Memory B cell (primary cell): ENCODE measurements at regions not wholly inside any gene's neighbourhood (a gene's known extent, or its start where the extent isn't known, plus 50 kb on each side); places are given as distances from the start of the nearest gene placed in this dataset.
"Not testable (repeated sequence)": the region's sequence is repeated elsewhere in the genome, so short reads cannot be mapped to it uniquely, and the experiment has no call there.

ENCODE experiments used
- ATAC-seq: fragments of 150-1000 bp; cut with Tn5 transposase; 2 replicates; pipeline ENCODE4 v1.10.0; 2021; ENCODE audit warnings: low read depth, mild to moderate bottlenecking, moderate library complexity
- DNase-seq, 2 donors: peaks; one replicate each; pipeline ENCODE4 v3.0.0; 2022; ENCODE audit warnings: low spot score in 2 of 2
- H3K27ac Mint-ChIP-seq: one replicate; pipeline ENCODE4 v1.8.0; 2022; ENCODE audit warnings: mild to moderate bottlenecking, moderate library complexity, mixed read lengths
- H3K27me3 Mint-ChIP-seq: one replicate; pipeline ENCODE4 v1.8.0; 2022; ENCODE audit warnings: mixed read lengths
- H3K36me3 Mint-ChIP-seq: one replicate; pipeline ENCODE4 v1.8.0; 2022; ENCODE audit warnings: mild to moderate bottlenecking, mixed read lengths
- H3K4me1 Mint-ChIP-seq: one replicate; pipeline ENCODE4 v1.8.0; 2022; ENCODE audit warnings: mixed read lengths
- H3K4me3 Mint-ChIP-seq: one replicate; pipeline ENCODE4 v1.8.0; 2022; ENCODE audit warnings: mild to moderate bottlenecking, moderate library complexity, mixed read lengths
- H3K9me3 Mint-ChIP-seq: one replicate; pipeline ENCODE4 v1.8.0; 2022; ENCODE audit warnings: mixed read lengths

GRCh38 chr6:111949984-111950383 is 76.7 kb upstream of the FYN start:
- H3K4me1 Mint-ChIP-seq, H3K36me3 Mint-ChIP-seq, H3K4me3 Mint-ChIP-seq, H3K27ac Mint-ChIP-seq, H3K27me3 Mint-ChIP-seq, ATAC-seq, H3K9me3 Mint-ChIP-seq, DNase-seq: not testable (repeated sequence)

DNA sequence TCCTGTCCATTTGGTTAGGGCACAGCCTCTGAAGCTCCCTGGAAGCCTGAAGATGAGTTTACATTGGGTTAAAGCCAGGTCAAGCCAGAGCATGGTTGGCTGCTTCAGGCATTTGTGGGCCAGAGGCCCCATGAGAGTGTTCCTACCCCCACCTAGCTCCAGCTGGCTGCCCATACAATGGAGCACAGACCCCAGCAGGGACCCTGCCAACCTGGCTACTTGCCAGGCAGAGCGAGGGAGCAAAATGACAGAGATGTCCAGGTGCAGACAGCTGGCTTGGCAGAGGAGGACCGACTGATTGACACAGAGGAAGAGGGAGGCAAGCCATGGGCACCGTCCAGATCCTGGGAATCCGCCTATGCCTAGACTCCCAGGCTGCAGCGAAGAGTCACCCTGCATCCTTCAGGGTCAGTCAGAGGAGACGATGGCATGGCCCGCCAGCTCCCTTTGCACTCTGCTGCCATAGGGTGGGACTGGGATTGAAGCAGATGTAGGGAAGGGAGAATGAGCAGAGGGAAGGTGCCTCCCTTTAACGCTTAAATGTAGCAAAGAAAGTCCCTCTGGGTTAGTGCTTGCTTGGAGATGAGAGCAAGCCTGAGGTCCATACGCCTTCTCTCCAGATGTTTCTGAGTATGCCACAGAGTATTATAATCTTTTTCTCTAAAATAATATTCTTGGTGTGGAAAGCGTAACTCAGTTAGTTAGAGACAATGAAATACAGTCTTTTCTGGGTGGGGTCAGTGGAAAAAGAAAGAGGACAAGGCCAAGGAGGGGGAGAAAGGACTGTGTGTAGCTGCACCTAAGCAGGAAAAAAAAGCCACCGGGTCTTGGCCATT is 77.6 kb upstream of the FYN start:
- no peaks in the 10 kb centered on the region for H3K36me3 Mint-ChIP-seq
- ATAC-seq = no peak
- no peak overlapping the region for H3K27ac Mint-ChIP-seq
- peaks cover 3% of the 10 kb centered on the region for H3K4me1 Mint-ChIP-seq
- peaks cover 2% of the 10 kb centered on the region for H3K9me3 Mint-ChIP-seq
- no peak for DNase-seq
- peaks cover 6% of the 10 kb centered on the region for H3K27me3 Mint-ChIP-seq
- H3K4me3 Mint-ChIP-seq = no peak overlapping the region

- Mint-ChIP-seq H3K4me1 (peaks cover 3% of the 10 kb centered on the region), H3K4me3 (no peak overlapping the region), H3K27me3 (peaks cover 6% of the 10 kb centered on the region), H3K9me3 (peaks cover 2% of the 10 kb centered on the region), H3K36me3 (no peaks in the 10 kb centered on the region), H3K27ac (no peak overlapping the region)
- ATAC-seq (no peak), DNase-seq (no peak)
Measured at GRCh38 chr6:111951497-111952085, 78.3 kb upstream of the FYN start.

DNA sequence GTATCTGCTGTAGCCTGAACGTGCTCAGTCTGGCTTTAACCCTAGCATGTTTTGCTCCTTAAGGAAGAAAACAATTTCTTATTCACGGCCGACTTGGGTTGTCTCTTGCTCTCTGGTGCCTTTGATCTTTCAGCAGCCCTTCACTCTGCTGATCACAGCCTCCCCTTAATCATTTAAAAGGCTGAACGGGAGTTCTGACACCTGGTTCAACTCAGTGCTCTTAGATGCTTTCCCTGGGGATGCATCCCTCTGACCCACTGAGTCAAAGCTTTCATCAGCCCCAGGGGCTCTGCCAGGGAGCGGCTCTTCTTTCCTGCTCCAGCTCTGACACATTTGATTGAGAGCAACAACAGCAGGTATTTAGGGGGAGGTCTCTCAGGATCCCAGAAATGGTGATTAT is 79.0 kb upstream of the FYN start:
- H3K9me3 Mint-ChIP-seq = peaks cover 2% of the 10 kb centered on the region
- DNase-seq (no peak), ATAC-seq (no peak)
- H3K4me1 Mint-ChIP-seq = peaks cover 3% of the 10 kb centered on the region
- peaks cover 6% of the 10 kb centered on the region for H3K27me3 Mint-ChIP-seq
- no peak overlapping the region for H3K27ac Mint-ChIP-seq
- no peak overlapping the region for H3K4me3 Mint-ChIP-seq
- H3K36me3 Mint-ChIP-seq = no peaks in the 10 kb centered on the region

DNA sequence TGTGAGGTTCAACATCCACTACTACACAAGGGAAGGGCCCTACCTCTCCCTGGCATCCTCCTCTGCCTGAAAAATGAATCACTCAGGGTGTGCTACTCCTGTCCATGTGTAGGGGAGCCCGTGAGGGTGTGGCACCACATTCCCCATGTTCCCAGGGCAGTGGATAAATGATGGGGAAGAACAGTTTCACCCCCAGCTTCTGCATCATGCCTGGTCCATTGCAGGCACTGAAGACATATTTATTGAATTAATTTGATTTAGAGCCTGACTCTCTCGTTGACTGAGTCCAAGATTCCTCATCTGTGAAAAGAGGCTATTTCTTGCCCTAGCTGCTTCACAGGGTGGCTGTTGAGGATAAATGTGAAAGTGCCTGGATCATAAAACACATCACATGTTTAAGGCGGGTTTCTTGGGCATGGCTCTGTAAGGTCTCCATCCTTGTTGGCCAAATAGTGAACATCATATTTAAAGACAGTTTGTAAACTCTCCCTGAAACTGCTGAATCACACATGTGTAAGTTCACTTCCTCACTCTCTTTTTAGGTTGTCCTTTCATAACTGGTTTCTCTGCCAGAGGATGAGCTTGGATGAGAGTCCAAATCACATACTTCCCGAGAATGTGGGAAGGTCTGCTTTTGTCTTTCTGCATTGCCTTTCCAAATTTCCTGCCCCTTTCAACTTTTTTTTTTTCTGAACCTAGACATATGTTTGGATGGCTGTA is 79.7 kb upstream of the FYN start:
- DNase-seq = no peak
- no peaks in the 10 kb centered on the region for H3K36me3 Mint-ChIP-seq
- H3K4me1 Mint-ChIP-seq = peaks cover 3% of the 10 kb centered on the region
- H3K27ac Mint-ChIP-seq = no peak overlapping the region
- H3K9me3 Mint-ChIP-seq = peaks cover 2% of the 10 kb centered on the region
- ATAC-seq = no peak
- peaks cover 6% of the 10 kb centered on the region for H3K27me3 Mint-ChIP-seq
- H3K4me3 Mint-ChIP-seq = no peak overlapping the region

DNA sequence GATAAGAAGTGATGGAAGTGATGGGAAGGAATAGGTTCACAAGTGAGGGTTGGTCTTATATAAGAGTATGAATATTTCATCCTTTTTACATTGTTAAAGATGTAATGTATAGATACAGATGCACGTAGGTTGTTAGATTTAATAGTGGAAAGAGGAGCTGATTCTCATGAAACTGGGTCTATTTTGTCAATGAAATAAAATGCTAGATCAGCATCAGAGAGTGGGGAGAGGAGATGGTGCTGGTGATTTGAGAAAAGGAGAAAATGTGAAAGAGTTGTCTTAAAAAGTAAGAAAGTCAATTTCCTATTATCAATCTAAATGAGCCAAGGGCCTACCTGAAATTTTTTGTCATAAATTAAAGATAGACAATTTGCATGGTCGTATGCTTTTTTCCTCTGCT is 82.8 kb upstream of the FYN start:
- ATAC-seq (no peak), DNase-seq (no peak)
- Mint-ChIP-seq H3K27ac (no peak overlapping the region), H3K36me3 (no peaks in the 10 kb centered on the region), H3K27me3 (peaks cover 3% of the 10 kb centered on the region), H3K4me1 (peaks cover 5% of the 10 kb centered on the region), H3K4me3 (no peak overlapping the region), H3K9me3 (no peaks in the 10 kb centered on the region)

- peaks cover 5% of the 10 kb centered on the region for H3K4me1 Mint-ChIP-seq
- ATAC-seq (no peak), DNase-seq (no peak)
- no peaks in the 10 kb centered on the region for H3K9me3 Mint-ChIP-seq
- H3K36me3 Mint-ChIP-seq = no peaks in the 10 kb centered on the region
- no peak overlapping the region for H3K4me3 Mint-ChIP-seq
- H3K27ac Mint-ChIP-seq = no peak overlapping the region
- no peaks in the 10 kb centered on the region for H3K27me3 Mint-ChIP-seq
Measured at GRCh38 chr6:111957623-111958315, 84.5 kb upstream of the FYN start.

GRCh38 chr6:111958534-111958933 is 85.3 kb upstream of the FYN start:
- Mint-ChIP-seq H3K4me1 (peaks cover 5% of the 10 kb centered on the region), H3K4me3 (peak overlapping the region; percentile 54), H3K36me3 (no peaks in the 10 kb centered on the region), H3K27ac (peak overlapping the region; percentile 12), H3K9me3 (no peaks in the 10 kb centered on the region), H3K27me3 (no peaks in the 10 kb centered on the region)
- peak; percentile 68 for ATAC-seq
- peak in 1 of 2 donors; percentile 16 for DNase-seq

GRCh38 chr6:111959766-111960165 is 86.5 kb upstream of the FYN start:
- Mint-ChIP-seq H3K27ac (no peak overlapping the region), H3K9me3 (no peaks in the 10 kb centered on the region), H3K27me3 (peaks cover 2% of the 10 kb centered on the region), H3K36me3 (no peaks in the 10 kb centered on the region), H3K4me1 (peaks cover 5% of the 10 kb centered on the region), H3K4me3 (no peak overlapping the region)
- ATAC-seq (no peak), DNase-seq (no peak)

- no peaks in the 10 kb centered on the region for H3K9me3 Mint-ChIP-seq
Measured at GRCh38 chr6:111967131-111967530, 86.8 kb upstream of the CCN6 start.

GRCh38 chr6:111970426-111970825 is 83.5 kb upstream of the CCN6 start:
- ATAC-seq (no peak), DNase-seq (no peak)
- Mint-ChIP-seq H3K27me3 (peaks cover 11% of the 10 kb centered on the region), H3K4me3 (no peak overlapping the region), H3K9me3 (no peaks in the 10 kb centered on the region), H3K27ac (no peak overlapping the region), H3K36me3 (peaks cover 4% of the 10 kb centered on the region), H3K4me1 (no peaks in the 10 kb centered on the region)

More at GRCh38 chr6:111967131-111967530, 86.8 kb upstream of the CCN6 start:
- no peak for ATAC-seq
- Mint-ChIP-seq H3K4me3 (no peak overlapping the region), H3K27me3 (peaks cover 13% of the 10 kb centered on the region), H3K36me3 (peaks cover 4% of the 10 kb centered on the region), H3K27ac (no peak overlapping the region), H3K4me1 (no peaks in the 10 kb centered on the region)
- DNase-seq = no peak

DNA sequence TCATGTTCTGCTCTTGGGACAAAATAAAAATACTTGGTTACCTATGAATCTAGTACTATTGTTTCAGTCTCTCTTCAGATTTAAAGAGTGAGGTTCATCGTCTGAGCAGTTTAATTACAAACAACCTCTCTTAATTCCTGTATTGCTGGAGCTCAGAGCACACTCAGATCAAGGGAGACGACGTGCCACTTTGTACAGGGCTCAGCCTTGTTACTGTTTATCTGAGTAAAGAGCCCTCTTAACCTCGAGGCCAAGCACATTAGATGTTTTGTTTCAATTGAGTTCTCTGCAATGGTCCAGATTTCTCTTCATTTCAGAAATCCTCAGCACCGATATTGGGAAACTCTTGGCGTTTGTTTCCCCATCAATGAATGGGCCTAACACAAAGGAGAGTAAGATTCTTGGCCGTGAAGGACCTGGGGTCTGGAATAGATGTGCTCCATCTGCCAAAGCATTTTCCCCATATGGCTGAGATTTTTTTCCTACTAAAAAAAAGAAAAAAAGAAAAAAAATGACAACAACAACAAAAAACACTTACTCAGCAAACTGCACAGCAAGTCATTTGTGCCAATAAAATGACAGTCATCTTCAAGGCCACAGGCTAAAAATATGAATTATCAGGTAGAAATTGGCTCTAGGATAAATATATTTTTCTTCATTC is 82.6 kb upstream of the CCN6 start:
- DNase-seq = no peak
- Mint-ChIP-seq H3K27me3 (peaks cover 12% of the 10 kb centered on the region), H3K4me3 (no peak overlapping the region), H3K9me3 (no peaks in the 10 kb centered on the region), H3K27ac (no peak overlapping the region), H3K36me3 (peaks cover 4% of the 10 kb centered on the region), H3K4me1 (no peaks in the 10 kb centered on the region)
- ATAC-seq = no peak

DNA sequence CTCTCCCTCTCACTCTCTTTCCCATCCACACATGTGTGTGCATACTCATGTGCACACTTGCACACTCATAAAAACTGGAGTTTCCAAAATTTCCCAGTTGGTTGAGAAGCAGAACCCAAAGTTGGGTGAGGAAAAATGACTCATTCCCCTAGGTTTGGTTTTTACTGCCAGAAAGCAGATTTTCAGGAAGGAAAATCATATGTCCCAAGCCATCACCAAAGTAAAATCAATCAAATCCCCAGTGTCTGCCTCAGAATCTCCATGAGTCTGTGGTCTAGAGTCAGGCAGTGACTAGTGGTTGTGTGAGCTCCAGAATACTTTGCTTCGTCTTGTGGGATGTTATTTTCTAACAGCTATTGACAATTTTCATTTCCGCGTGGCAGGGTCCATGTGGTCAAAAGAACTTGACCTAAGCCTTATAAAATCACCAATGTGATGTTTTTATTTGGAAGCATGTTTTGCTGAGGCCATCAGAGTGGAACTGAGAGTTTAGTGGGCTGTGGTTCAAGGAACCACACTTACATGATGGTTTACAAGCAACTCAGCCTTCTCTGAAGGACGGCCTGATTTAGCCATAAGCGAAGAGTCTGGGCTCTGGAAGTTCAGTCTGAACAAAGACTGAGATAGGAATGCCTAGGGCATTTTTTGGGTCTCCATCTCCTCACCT is 81.9 kb upstream of the CCN6 start:
- Mint-ChIP-seq H3K4me3 (no peak overlapping the region), H3K27me3 (peaks cover 14% of the 10 kb centered on the region), H3K9me3 (no peaks in the 10 kb centered on the region), H3K36me3 (peaks cover 4% of the 10 kb centered on the region), H3K27ac (no peak overlapping the region), H3K4me1 (no peaks in the 10 kb centered on the region)
- ATAC-seq (no peak), DNase-seq (no peak)
